Activated CD8-positive, alpha-beta memory T cell treated with anti-CD3 and anti-CD28 coated beads for 1 hour (primary cell): ENCODE measurements at regions not wholly inside any gene's neighbourhood (a gene's known extent, or its start where the extent isn't known, plus 50 kb on each side); places are given as distances from the start of the nearest gene placed in this dataset.
"Not testable (repeated sequence)": the region's sequence is repeated elsewhere in the genome, so short reads cannot be mapped to it uniquely, and the experiment has no call there.

ENCODE experiments used
- DNase-seq, 2 donors: peaks; one replicate each; pipeline ENCODE4 v3.0.0-alpha.2; 2020; ENCODE audit warnings: low read depth in 1 of 2; ENCODE audit errors: extremely low read depth in 1 of 2

GRCh38 chr9:118624608-118625007 lies 744.6 kb downstream of the BRINP1 start:
- DNase-seq: no peak

GRCh38 chr9:118630079-118630478 lies 739.2 kb downstream of the BRINP1 start:
- DNase-seq: no peak

- DNase-seq: no peak
Measured at GRCh38 chr9:118630931-118631595, 738.2 kb downstream of the BRINP1 start.

GRCh38 chr9:118631956-118632355 lies 737.3 kb downstream of the BRINP1 start:
- DNase-seq: no peak

GRCh38 chr9:118635416-118635815 lies 733.8 kb downstream of the BRINP1 start:
- DNase-seq: no peak

GRCh38 chr9:118637681-118638080 lies 731.6 kb downstream of the BRINP1 start:
- DNase-seq: no peak

GRCh38 chr9:118640836-118641560 lies 728.2 kb downstream of the BRINP1 start:
- no peak for DNase-seq

- DNase-seq: no peak
Measured at GRCh38 chr9:118643118-118643517, 726.1 kb downstream of the BRINP1 start.

GRCh38 chr9:118644066-118644465 lies 725.2 kb downstream of the BRINP1 start:
- DNase-seq: no peak

- no peak for DNase-seq
Measured at GRCh38 chr9:118647331-118647730, 721.9 kb downstream of the BRINP1 start.

- no peak for DNase-seq
Measured at GRCh38 chr9:118650417-118650816, 718.8 kb downstream of the BRINP1 start.

- no peak for DNase-seq
Measured at GRCh38 chr9:118651511-118651910, 717.7 kb downstream of the BRINP1 start.

- no peak for DNase-seq
Measured at GRCh38 chr9:118652258-118652657, 717.0 kb downstream of the BRINP1 start.

GRCh38 chr9:118652912-118653311 lies 716.3 kb downstream of the BRINP1 start:
- DNase-seq: no peak

GRCh38 chr9:118659011-118659410 lies 710.2 kb downstream of the BRINP1 start:
- no peak for DNase-seq

- no peak for DNase-seq
Measured at GRCh38 chr9:118665226-118665919, 703.9 kb downstream of the BRINP1 start.

GRCh38 chr9:118670011-118670953 lies 699.0 kb downstream of the BRINP1 start:
- no peak for DNase-seq

GRCh38 chr9:118674942-118675341 lies 694.3 kb downstream of the BRINP1 start:
- DNase-seq: no peak

GRCh38 chr9:118677936-118678653 lies 691.1 kb downstream of the BRINP1 start:
- not testable (repeated sequence) for DNase-seq

- DNase-seq: no peak
Measured at GRCh38 chr9:118686959-118687358, 682.3 kb downstream of the BRINP1 start.
